PC-3 (cell line): ENCODE measurements at regions not wholly inside any gene's neighbourhood (a gene's known extent, or its start where the extent isn't known, plus 50 kb on each side); places are given as distances from the start of the nearest gene placed in this dataset.

Experiments
- ATAC-seq: fragments of 200-7000 bp; cut with Tn5 transposase; 2 replicates; pipeline ENCODE4 v1.9.1; 2020; ENCODE audit warnings: mild to moderate bottlenecking, moderate library complexity
- BruUV-seq: library from RNA; stranded (reverse); fragments of 400-500 nt; replicated peaks from 2 replicates; lab custom pipeline; 2021; lab: Mats Ljungman, UMichigan
- CTCF ChIA-PET: fragments of 300-600 bp; sonication (Branson Sonifier 250); formaldehyde crosslinking; loops from one replicate; lab custom pipeline; 2022; ENCODE audit warnings: antibody characterized with exemption; lab: Charles Lee
- POLR2A ChIA-PET: fragments of 300-600 bp; sonication (Branson Sonifier 250); formaldehyde crosslinking; loops from one replicate; lab custom pipeline; 2022; ENCODE audit warnings: antibody characterized with exemption; ENCODE audit not compliant: unreplicated experiment; lab: Charles Lee
- DNase-seq: peaks from one replicate; pipeline ENCODE4 v3.0.0-alpha.2; 2015
- H2AFZ ChIP-seq: fragments of 300-600 bp; sonication (generic); 2 replicates; pipeline ENCODE4 v1.6.0; 2016; ENCODE audit warnings: antibody characterized with exemption, low read length
- H3F3A ChIP-seq: fragments of 300-600 bp; sonication (generic); one replicate; pipeline ENCODE4 v1.6.0; 2017; ENCODE audit warnings: antibody characterized with exemption, low read length, control low read depth, mild to moderate bottlenecking; ENCODE audit not compliant: unreplicated experiment
- H3K27ac ChIP-seq: fragments of 300-600 bp; sonication (generic); 2 replicates; pipeline ENCODE4 v1.5.1; 2016; ENCODE audit warnings: mild to moderate bottlenecking, low read length
- H3K27me3 ChIP-seq: fragments of 300-600 bp; sonication (generic); 2 replicates; pipeline ENCODE4 v1.6.1; 2016; ENCODE audit warnings: low read length, mixed read lengths
- H3K36me3 ChIP-seq: fragments of 300-600 bp; sonication (generic); 2 replicates; pipeline ENCODE4 v1.6.1; 2016; ENCODE audit warnings: low read depth, mixed run types, low read length, mixed read lengths
- H3K4me1 ChIP-seq: fragments of 300-600 bp; sonication (generic); 2 replicates; pipeline ENCODE4 v1.5.1; 2016; ENCODE audit warnings: low read length; ENCODE audit not compliant: insufficient read depth
- H3K4me2 ChIP-seq: fragments of 300-600 bp; sonication (generic); 2 replicates; pipeline ENCODE4 v1.6.0; 2016; ENCODE audit warnings: low read length
- H3K4me3 ChIP-seq: fragments of 300-600 bp; sonication (generic); 2 replicates; pipeline ENCODE4 v1.5.1; 2016; ENCODE audit warnings: mild to moderate bottlenecking, low read length, mixed read lengths
- H3K79me2 ChIP-seq: fragments of 300-600 bp; sonication (generic); 2 replicates; pipeline ENCODE4 v1.6.1; 2017; ENCODE audit warnings: low read length, mixed read lengths
- H3K9ac ChIP-seq: fragments of 300-600 bp; sonication (generic); 2 replicates; pipeline ENCODE4 v1.6.0; 2016; ENCODE audit warnings: mild to moderate bottlenecking, low read length
- H3K9me2 ChIP-seq: fragments of 300-600 bp; sonication (generic); replicated peaks from 2 replicates; pipeline ENCODE4 v1.6.1; 2016; ENCODE audit warnings: mixed run types, low read length, mixed read lengths
- H3K9me3 ChIP-seq: fragments of 300-600 bp; sonication (generic); 2 replicates; pipeline ENCODE4 v1.6.1; 2016; ENCODE audit warnings: low read length, mixed read lengths
- H4K20me1 ChIP-seq: fragments of 300-600 bp; sonication (generic); 2 replicates; pipeline ENCODE4 v1.6.1; 2016; ENCODE audit warnings: low read length, mixed read lengths
- EZH2 ChIP-seq: fragments of 300-600 bp; sonication (generic); IDR thresholded peaks from one replicate; pipeline ENCODE4 v1.6.1; 2017; ENCODE audit warnings: antibody characterized with exemption, mild to moderate bottlenecking, low read length; ENCODE audit not compliant: unreplicated experiment
- EZH2phosphoT487 ChIP-seq: fragments of 300-600 bp; sonication (generic); IDR thresholded peaks from 2 replicates; pipeline ENCODE4 v1.6.1; 2018; ENCODE audit warnings: mild to moderate bottlenecking, antibody characterized with exemption, low read length, borderline replicate concordance
- intact Hi-C: fragments of 100-400 bp; cut with micrococcal nuclease; formaldehyde crosslinking; loops from 2 replicates; pipeline ENCODE4 v1.9.0; 2023
- TF ChIP-seq, protein P1 (sequence below): fragments of 300-600 bp; sonication (generic); conservative IDR thresholded peaks from 2 replicates; pipeline ENCODE4 v1.5.1; 2017; ENCODE audit warnings: antibody characterized with exemption, low read depth, mild to moderate bottlenecking, low read length

- Histone ChIP-seq H3K27me3 (peaks cover 20% of the 10 kb centered on the region), H3K4me1 (no peaks in the 10 kb centered on the region), H3K4me2 (no peak overlapping the region), H3K9ac (no peak overlapping the region), H4K20me1 (no peaks in the 10 kb centered on the region), H3K36me3 (no peaks in the 10 kb centered on the region), H3K4me3 (no peak overlapping the region), H3K79me2 (no peaks in the 10 kb centered on the region), H2AFZ (no peak overlapping the region), H3K27ac (no peak overlapping the region), H3K9me2 (no peaks in the 10 kb centered on the region), H3F3A (no peaks in the 10 kb centered on the region), H3K9me3 (no peaks in the 10 kb centered on the region)
- CTCF ChIA-PET: no interaction called here
- no peak for TF ChIP-seq EZH2
- TF ChIP-seq, protein P1, sequence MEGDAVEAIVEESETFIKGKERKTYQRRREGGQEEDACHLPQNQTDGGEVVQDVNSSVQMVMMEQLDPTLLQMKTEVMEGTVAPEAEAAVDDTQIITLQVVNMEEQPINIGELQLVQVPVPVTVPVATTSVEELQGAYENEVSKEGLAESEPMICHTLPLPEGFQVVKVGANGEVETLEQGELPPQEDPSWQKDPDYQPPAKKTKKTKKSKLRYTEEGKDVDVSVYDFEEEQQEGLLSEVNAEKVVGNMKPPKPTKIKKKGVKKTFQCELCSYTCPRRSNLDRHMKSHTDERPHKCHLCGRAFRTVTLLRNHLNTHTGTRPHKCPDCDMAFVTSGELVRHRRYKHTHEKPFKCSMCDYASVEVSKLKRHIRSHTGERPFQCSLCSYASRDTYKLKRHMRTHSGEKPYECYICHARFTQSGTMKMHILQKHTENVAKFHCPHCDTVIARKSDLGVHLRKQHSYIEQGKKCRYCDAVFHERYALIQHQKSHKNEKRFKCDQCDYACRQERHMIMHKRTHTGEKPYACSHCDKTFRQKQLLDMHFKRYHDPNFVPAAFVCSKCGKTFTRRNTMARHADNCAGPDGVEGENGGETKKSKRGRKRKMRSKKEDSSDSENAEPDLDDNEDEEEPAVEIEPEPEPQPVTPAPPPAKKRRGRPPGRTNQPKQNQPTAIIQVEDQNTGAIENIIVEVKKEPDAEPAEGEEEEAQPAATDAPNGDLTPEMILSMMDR: no peak
- no peak for TF ChIP-seq EZH2phosphoT487
- intact Hi-C loops: no loop called here
- POLR2A ChIA-PET: no interaction called here
- ATAC-seq (no peak), DNase-seq (no peak)
- no TSS peak for BruUV-seq
Measured at GRCh38 chr2:241959751-241960269, 90.3 kb downstream of the RTP5 start.

DNA sequence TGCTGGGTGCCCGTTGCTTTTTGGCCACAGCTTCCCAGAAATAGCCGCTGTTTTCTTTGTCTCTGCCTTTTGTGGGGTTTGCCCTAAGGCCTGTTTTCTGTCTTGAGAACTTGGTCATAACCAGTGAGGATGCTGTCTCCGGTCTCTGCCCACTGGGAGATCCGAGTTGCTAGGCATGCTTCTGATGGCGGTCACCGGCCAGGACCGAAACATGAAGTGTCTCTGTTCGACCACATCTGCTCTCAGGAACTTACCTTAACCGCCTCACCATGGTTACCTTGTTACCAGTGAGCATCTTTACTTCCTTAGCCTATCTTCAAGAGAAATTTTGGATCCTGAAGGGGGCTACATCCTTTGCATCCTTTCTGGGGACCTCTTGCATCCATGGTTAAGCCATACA, 91.9 kb downstream of the RTP5 start:
- Histone ChIP-seq H3K79me2 (no peaks in the 10 kb centered on the region), H3F3A (no peaks in the 10 kb centered on the region), H3K27me3 (peaks cover 20% of the 10 kb centered on the region), H3K36me3 (no peaks in the 10 kb centered on the region), H3K27ac (no peak overlapping the region), H3K9me2 (no peaks in the 10 kb centered on the region), H3K4me3 (no peak overlapping the region), H3K4me1 (no peaks in the 10 kb centered on the region; the same call in 1 of the 2 replicates), H3K4me2 (no peak overlapping the region), H3K9ac (no peak overlapping the region), H4K20me1 (no peaks in the 10 kb centered on the region), H2AFZ (no peak overlapping the region), H3K9me3 (no peaks in the 10 kb centered on the region)
- ChIA-PET POLR2A (no interaction called here), CTCF (no interaction called here)
- DNase-seq (no peak), ATAC-seq (no peak)
- TF ChIP-seq EZH2 (no peak), EZH2phosphoT487 (no peak)
- TF ChIP-seq, protein P1: no peak
- intact Hi-C loops: no loop called here
- BruUV-seq: no TSS peak

- H3K4me2 ChIP-seq: no peak overlapping the region
- H3K9me2 ChIP-seq: no peaks in the 10 kb centered on the region
- no peaks in the 10 kb centered on the region; the same call in 1 of the 2 replicates for H3K4me1 ChIP-seq
- no peak overlapping the region for H2AFZ ChIP-seq
- H3K4me3 ChIP-seq: no peak overlapping the region
- H3F3A ChIP-seq: no peaks in the 10 kb centered on the region
- H3K27me3 ChIP-seq: peaks cover 20% of the 10 kb centered on the region
- BruUV-seq: no TSS peak
- H3K9me3 ChIP-seq: no peaks in the 10 kb centered on the region
- ATAC-seq (no peak), DNase-seq (no peak)
- H3K27ac ChIP-seq: no peak overlapping the region
- ChIA-PET CTCF (no interaction called here), POLR2A (no interaction called here)
- no peaks in the 10 kb centered on the region for H3K36me3 ChIP-seq
- TF ChIP-seq EZH2phosphoT487: no peak
- TF ChIP-seq, protein P1: no peak
- TF ChIP-seq EZH2: no peak
- no peak overlapping the region for H3K9ac ChIP-seq
- no peaks in the 10 kb centered on the region for H4K20me1 ChIP-seq
- intact Hi-C loops: no loop called here
- no peaks in the 10 kb centered on the region for H3K79me2 ChIP-seq
Measured at GRCh38 chr2:241964133-241964532, 94.6 kb downstream of the RTP5 start.
